HG03460 (cell line): ENCODE measurements at regions not wholly inside any gene's neighbourhood (a gene's known extent, or its start where the extent isn't known, plus 50 kb on each side); places are given as distances from the start of the nearest gene placed in this dataset.

Source experiments
- ATAC-seq: cut with Tn5 transposase; IDR thresholded peaks from one replicate; pipeline ENCODE4 v1.9.1; 2021; ENCODE audit not compliant: unreplicated experiment

- ATAC-seq: no peak
Observed at GRCh38 chr6:9627916-9628315, 787.0 kb downstream of the TFAP2A start.

- ATAC-seq: no peak
Observed at GRCh38 chr6:9623985-9624384, 790.9 kb downstream of the TFAP2A start.

DNA sequence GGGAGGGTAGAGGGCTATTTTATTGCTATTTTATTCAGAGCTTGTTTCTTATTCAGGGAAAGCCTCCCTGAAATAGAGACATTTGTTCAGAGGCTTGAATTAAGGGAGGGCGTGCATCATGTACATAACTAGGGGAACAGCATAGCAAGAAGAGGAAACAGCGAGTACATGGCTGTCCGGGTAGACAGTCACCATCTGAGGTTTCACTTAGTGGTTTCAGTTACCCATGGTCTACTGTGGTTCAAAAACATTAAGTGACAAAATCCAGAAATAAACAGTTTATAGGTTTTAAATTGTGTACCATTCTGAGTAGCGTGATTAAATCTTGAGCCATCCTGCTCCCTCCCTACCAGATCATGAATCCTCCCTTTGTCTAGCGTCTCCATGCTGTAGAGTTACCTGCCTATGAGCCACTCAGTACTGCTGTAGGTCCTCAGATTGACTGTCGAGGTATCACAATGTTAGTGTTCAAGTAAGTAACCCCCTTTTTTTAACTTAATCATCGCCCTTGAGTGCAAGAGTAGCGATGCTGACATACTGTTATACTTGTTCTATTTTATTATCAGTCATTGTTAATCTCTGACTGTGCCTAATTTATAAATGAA, 791.5 kb downstream of the TFAP2A start:
- ATAC-seq: no peak

DNA sequence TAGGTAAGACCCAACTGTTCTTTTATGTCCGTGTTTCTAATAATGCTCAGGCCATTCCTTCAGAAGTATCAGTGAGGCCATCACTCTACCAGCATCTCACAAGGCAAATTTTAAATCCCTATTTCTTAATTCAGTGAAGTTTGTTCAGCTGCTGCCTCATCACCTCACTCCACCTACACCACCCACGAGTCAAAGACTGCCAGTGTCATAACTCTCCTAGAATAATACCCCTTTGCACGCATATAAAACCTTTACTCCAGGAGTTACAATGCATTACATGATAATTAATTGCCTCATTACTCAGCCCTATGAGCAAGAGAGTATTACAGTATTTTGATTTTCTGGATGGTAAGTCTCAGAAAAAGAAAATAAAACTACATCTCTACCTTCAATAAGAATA, 793.6 kb downstream of the TFAP2A start:
- no peak for ATAC-seq

- ATAC-seq: no peak
Observed at GRCh38 chr6:9620687-9621086, 794.2 kb downstream of the TFAP2A start.

DNA sequence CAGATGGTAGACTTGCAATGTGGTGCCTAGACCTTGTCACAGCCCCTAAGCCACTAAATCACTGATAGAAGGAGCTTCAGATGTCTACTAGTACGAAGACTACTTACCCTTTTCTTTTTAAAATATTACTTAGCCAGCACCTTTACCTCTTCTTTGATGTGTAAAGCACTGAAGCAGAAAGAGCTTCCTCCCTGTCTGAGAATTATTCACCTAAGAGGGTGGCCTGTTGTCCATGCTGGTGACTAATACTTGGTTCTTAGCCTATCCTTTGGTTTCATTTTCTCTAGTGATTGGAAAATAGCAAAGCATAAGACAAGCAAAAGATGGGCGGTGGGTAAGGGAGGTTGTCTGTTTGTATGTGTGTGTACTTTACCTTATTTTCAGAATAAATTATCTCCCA, 794.6 kb downstream of the TFAP2A start:
- no peak for ATAC-seq

GRCh38 chr6:9614778-9615177, 800.1 kb downstream of the TFAP2A start:
- ATAC-seq: no peak

DNA sequence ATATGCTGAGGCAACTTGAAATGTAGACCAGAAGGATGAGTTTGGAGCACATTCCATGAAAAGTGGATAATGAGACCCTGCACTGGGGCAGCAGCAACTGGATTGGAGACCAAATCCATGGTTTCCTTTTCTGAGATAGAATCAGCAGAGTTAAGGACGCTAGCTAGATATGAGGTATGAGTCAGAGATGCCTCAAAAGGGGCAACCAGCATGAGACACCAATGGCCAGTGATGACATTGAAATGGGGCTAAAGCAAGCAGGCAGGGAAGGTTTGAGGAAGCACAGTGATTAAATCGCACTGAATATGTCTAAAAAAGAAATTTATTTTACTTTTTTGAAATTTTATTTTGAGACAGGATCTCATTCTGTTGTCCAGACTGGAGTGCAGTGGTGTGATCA, 802.4 kb downstream of the TFAP2A start:
- no peak for ATAC-seq

- no peak for ATAC-seq
Observed at GRCh38 chr6:9610620-9611415, 804.1 kb downstream of the TFAP2A start.

DNA sequence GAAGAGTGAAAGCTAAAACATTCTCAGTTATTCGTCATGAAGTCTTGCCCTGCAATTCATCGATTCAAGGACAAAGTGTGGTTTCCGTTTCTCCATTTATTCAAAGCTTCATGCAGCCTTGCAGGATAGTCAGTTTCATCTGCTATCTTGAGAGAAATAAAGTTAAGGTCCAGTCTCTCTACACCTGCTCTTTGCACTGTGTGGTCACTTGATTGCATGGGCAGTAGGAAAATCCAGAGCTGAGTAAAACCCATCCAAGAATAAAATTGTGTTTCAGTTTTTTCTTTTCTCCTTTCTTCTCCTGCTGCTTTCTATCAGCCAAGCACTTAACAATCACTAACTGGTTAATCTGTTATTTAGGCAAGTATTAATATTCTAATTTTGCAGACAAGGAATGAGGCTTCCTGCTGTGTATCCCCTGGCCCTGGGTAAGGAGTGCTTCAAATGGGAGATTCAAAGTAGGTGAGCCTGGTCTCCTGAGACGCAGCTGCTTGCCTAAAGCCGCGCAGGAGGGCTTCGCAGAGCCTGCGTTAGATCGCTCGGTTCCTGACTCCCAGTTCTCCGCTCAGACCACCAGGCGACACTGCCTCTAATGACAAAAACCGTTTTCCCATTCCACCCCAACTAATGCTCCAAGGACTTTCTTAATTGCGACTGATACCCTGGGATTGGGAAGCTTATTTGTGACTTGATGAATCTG, 808.3 kb downstream of the TFAP2A start:
- no peak for ATAC-seq

GRCh38 chr6:9594746-9595145, 820.1 kb downstream of the TFAP2A start:
- no peak for ATAC-seq

DNA sequence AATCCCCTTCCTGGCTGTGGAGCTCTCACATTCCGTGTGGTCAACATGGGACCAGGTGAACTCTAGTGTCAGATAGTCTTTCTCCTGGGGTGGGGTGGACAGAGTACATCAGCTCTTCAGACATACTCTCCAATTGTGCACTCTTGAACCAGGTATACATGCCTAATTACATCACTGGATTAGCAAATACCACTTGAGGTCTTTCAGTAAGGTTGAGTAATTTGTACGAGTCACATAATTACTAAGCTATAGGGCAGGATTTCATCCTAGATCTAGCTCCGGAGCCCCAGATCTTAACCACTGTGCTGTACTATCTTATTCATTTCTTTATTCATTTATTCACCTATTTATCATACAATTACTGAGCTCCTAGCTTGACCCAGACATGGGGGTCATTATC, 821.3 kb downstream of the TFAP2A start:
- no peak for ATAC-seq

GRCh38 chr6:9583753-9584352, 831.0 kb downstream of the TFAP2A start:
- no peak for ATAC-seq

- ATAC-seq: no peak
Observed at GRCh38 chr6:9581155-9581554, 833.7 kb downstream of the TFAP2A start.

DNA sequence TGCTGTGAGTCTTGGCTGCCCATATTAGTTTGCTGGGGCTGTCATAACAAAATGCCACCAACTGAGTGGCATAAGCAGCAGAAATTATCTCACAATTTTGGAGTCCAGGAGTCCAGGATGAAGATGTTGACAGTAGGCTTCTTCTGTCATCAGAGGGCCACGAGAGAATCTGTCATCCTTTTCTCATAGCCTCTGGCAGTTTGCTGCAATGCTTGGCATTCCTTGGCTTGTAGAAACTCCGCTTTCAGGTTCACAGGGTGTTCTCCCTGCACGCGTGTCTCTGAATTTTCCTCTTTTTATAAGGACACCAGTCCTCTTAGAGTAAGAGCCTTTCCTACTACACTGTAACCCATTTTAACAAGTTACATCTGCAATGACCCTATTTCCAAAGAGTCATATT, 838.4 kb downstream of the TFAP2A start:
- ATAC-seq: no peak

DNA sequence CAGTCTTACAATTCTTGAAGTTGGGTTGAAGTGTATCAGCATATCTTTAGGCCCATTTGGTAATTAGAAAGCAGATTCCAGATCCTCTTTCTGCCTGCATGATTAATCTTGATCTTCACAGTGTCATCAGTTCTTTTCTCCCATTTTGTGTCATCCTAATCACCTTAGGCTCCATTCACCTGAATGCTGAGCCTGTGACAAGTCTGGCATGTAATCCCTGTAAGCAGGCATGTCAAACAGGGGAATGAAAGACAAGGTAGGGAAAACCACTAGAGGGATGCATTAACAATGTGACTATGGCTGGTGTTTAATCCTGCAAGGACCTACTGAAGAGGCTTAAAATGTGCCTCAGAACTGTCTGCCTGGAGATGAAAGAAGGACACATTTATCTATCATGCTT, 848.8 kb downstream of the TFAP2A start:
- no peak for ATAC-seq

- ATAC-seq: no peak
Observed at GRCh38 chr6:9564021-9564420, 850.9 kb downstream of the TFAP2A start.

DNA sequence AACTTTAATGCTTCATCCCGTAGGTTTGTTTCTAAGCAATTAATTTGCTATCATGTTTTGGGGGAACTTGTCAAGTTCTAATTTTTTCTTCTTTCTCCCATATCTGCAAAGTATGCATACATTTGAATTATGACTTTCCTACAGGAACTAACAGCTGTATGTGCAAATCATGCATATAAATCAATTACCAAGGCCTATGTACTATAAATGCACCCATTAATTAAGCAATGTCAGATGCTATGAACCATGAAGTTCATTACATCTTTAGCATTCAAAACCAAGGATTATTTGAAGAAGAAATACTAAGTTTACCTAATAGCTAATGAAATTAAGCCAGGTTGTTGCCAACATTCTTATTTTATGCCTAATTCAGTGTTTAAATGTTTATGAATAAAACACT, 851.3 kb downstream of the TFAP2A start:
- ATAC-seq: no peak

DNA sequence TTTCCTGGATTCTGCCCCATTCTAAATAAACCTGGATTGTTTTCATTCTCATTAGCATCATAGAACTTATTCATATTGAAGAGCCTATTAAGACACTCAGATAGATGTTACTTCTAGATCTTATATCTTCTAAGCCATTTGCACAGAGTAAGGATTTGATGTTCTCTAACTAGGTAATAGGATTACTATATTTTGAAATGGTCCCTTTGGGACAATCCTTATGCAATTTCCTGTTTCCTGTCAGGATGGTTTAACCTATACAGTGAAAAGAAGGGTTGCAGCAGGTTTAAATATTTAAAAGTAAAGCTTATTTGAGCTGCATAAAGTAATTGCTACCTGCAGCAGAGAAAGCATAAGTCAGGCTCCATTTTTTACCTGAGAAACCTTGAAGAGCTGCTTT, 860.1 kb downstream of the TFAP2A start:
- no peak for ATAC-seq

- ATAC-seq: no peak
Observed at GRCh38 chr6:9554323-9554722, 860.6 kb downstream of the TFAP2A start.

DNA sequence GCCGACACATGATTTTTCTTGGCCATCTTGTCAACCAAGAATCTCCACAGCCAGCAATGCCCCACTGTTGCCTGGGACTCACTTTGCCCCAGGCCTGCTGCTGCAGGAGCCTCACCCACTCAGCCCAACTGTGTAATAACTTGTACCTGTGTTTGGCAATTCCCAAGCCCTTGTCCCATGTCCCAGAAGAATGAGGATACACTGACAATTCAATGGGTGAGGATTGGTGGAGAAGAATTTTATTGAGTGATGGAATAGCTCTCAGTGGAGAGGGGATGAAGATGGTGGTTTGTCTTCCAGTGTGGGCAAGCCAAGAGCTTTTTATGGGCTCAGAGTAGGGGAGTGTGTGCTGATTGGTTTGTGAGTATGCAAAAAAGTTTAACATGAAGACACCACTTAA, 861.9 kb downstream of the TFAP2A start:
- ATAC-seq: no peak

- no peak for ATAC-seq
Observed at GRCh38 chr6:9543649-9544048, 871.2 kb downstream of the TFAP2A start.
